Stimulated activated CD8-positive, alpha-beta memory T cell treated with anti-CD3 and anti-CD28 coated beads, Interleukin-4, amount 100 ng/mL, for 4 hours (primary cell): ENCODE measurements at regions not wholly inside any gene's neighbourhood (a gene's known extent, or its start where the extent isn't known, plus 50 kb on each side); places are given as distances from the start of the nearest gene placed in this dataset.

Source experiments
- DNase-seq, 2 donors: peaks; one replicate each; pipeline ENCODE4 v3.0.0-alpha.2; 2020; ENCODE audit warnings: low read depth in 2 of 2, low spot score in 1 of 2

- no peak for DNase-seq
These were observed 126.1 kb downstream of the ESM1 start for GRCh38 chr5:54859316-54859715.

GRCh38 chr5:54854883-54855581 is 130.4 kb downstream of the ESM1 start:
- no peak for DNase-seq

GRCh38 chr5:54852007-54852406 is 133.4 kb downstream of the ESM1 start:
- DNase-seq: no peak

- DNase-seq: no peak
These were observed 133.9 kb downstream of the ESM1 start for GRCh38 chr5:54851449-54851848.

GRCh38 chr5:54848581-54848980 is 136.8 kb downstream of the ESM1 start:
- DNase-seq: no peak

- no peak for DNase-seq
These were observed 139.8 kb downstream of the ESM1 start for GRCh38 chr5:54845567-54845941.

GRCh38 chr5:54844905-54845566 is 140.4 kb downstream of the ESM1 start:
- no peak for DNase-seq

- DNase-seq: no peak
These were observed 141.1 kb downstream of the ESM1 start for GRCh38 chr5:54844266-54844665.

- no peak for DNase-seq
These were observed 143.9 kb downstream of the ESM1 start for GRCh38 chr5:54841481-54841880.

GRCh38 chr5:54838843-54839242 is 146.6 kb downstream of the ESM1 start:
- DNase-seq: no peak

GRCh38 chr5:54837981-54838380 is 147.4 kb downstream of the ESM1 start:
- no peak for DNase-seq

GRCh38 chr5:54837093-54837492 is 148.3 kb downstream of the ESM1 start:
- no peak for DNase-seq

- DNase-seq: no peak
These were observed 149.7 kb downstream of the ESM1 start for GRCh38 chr5:54835647-54836046.

GRCh38 chr5:54834121-54834842 is 151.1 kb downstream of the ESM1 start:
- DNase-seq: no peak

- DNase-seq: no peak
These were observed 151.8 kb downstream of the ESM1 start for GRCh38 chr5:54833590-54833989.

- no peak for DNase-seq
These were observed 152.5 kb downstream of the ESM1 start for GRCh38 chr5:54832858-54833257.

GRCh38 chr5:54832045-54832444 is 153.3 kb downstream of the ESM1 start:
- DNase-seq: no peak

GRCh38 chr5:54831233-54831632 is 154.2 kb downstream of the ESM1 start:
- DNase-seq: no peak

GRCh38 chr5:54829676-54830535 is 155.5 kb downstream of the ESM1 start:
- DNase-seq: no peak

GRCh38 chr5:54829102-54829501 is 156.3 kb downstream of the ESM1 start:
- DNase-seq: no peak

- DNase-seq: no peak
These were observed 157.2 kb downstream of the ESM1 start for GRCh38 chr5:54828151-54828550.
